CD1c-positive myeloid dendritic cell (primary cell): ENCODE measurements at regions not wholly inside any gene's neighbourhood (a gene's known extent, or its start where the extent isn't known, plus 50 kb on each side); places are given as distances from the start of the nearest gene placed in this dataset.

Experiments
- DNase-seq: peaks from one replicate; pipeline ENCODE4 v3.0.0-alpha.2; 2016; ENCODE audit errors: extremely low spot score

GRCh38 chr9:135009051-135009560 is 78.4 kb upstream of the OLFM1 start:
- DNase-seq, result no peak

- DNase-seq, result no peak
Observed at GRCh38 chr9:135009794-135010585, 77.5 kb upstream of the OLFM1 start.

GRCh38 chr9:135010586-135010860 is 76.9 kb upstream of the OLFM1 start:
- DNase-seq, result no peak

DNA sequence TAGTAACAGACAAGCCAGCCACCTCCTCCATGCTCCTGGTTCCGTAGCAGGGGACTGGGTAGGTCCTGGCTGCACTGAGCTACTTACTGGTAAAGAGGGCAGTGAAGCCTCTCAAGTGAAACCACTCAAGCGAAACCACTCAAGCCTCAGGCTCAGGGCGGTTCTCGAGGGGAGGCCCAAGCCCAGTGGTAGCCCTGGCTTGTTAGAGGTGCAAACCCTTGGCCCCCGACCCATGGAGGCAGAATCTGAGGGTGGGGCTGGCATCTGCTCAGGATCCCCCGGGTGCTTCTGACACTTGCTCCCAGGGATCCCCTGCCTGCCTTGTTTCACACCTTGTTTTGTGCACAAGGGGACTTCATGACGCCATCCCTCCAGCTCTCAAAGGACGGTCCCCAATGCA is 76.5 kb upstream of the OLFM1 start:
- DNase-seq, result no peak

- DNase-seq, result no peak
Observed at GRCh38 chr9:135012166-135012565, 75.3 kb upstream of the OLFM1 start.

DNA sequence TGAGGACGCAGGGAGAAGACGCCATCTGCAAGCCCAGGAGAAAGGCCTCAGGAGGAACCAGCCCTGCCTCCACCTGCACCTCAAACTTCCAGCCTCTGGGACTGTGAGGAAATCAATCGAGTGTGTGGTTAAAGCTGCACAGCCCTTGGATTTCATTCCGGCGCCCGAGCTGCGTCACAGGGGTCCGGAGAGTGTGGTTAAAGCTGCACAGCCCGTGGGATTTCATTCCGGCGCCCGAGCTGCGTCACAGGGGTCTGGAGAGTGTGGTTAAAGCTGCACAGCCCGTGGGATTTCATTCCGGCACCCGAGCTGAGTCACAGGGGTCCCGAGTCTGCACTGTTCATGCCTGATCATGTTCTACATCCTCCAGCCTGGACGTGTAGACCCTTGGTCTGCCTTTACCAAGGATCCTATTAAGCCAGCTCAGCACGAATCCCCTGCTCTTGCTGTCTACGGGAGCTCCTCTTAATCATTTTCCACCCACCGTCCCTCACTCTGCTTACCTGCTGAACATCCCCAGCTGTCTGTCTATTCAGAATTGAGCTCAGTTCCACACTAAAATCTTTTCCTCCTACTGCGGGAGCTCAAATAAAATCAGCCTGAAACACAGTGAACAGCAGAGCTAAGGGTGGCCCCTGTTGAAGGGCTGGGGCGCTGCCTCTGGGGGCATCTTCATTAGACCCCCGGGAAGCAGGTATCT is 73.0 kb upstream of the OLFM1 start:
- no peak for DNase-seq

- no peak for DNase-seq
Observed at GRCh38 chr9:135015096-135015495, 72.4 kb upstream of the OLFM1 start.

- DNase-seq, result no peak
Observed at GRCh38 chr9:135015565-135015964, 71.9 kb upstream of the OLFM1 start.

- no peak for DNase-seq
Observed at GRCh38 chr9:135016037-135016640, 71.3 kb upstream of the OLFM1 start.

DNA sequence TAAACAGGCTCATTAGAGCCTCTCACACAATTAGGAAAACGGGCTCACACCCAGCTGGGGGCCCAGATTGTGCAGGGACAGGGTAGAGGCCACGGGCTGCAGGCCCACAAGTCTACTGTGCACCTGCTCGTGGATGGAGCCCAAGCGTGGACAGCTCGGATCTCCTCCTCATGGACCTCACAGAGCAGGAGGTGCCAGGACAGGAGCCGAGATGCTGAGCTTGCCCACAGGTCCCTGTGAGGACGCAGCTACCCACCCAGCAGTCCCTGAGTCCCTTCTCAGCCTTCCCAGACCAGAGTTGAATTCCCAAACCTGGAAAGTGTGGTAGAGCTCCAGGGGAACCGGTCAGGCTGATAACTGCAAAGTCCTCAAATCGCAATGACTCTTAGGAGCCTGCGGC is 70.6 kb upstream of the OLFM1 start:
- no peak for DNase-seq

DNA sequence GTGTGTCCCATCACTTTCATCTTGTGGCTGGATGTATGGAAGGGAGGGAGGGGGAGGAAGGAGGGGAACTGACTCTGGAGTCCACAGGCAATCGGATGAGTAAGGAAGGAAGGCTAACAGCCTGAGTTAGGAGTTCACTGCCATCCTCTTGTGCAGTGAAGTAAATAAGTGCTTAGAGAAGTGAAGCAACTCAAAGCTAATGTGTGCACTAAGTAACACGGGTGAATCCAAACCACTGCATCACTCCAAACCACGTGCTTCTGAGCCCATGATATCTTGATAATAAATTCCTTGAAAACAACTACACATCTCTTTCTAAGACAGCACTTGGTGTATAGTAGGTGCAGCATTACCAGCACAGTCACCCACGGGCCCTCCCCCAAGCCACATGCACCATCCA is 69.6 kb upstream of the OLFM1 start:
- no peak for DNase-seq

- DNase-seq, result no peak
Observed at GRCh38 chr9:135018306-135018915, 69.1 kb upstream of the OLFM1 start.

DNA sequence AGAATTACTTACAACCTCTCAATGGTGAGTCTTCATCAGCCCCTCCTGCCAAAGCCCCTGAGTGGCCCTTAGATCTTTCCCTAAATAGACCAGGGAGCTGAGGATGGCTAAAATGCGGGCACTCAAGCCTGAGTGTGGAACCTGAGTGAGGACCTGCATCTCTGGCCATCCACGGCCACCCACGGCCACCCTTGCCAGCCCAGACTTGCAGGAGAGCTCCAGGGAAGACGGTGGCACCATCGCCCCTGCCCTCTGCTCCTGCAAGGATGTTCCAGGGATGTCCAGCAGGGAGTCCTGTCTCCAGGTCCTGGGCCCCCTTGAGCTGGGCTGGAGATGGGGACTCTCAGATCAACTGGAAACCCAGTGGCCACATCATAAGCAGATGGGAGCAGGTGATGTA is 68.2 kb upstream of the OLFM1 start:
- DNase-seq, result no peak

DNA sequence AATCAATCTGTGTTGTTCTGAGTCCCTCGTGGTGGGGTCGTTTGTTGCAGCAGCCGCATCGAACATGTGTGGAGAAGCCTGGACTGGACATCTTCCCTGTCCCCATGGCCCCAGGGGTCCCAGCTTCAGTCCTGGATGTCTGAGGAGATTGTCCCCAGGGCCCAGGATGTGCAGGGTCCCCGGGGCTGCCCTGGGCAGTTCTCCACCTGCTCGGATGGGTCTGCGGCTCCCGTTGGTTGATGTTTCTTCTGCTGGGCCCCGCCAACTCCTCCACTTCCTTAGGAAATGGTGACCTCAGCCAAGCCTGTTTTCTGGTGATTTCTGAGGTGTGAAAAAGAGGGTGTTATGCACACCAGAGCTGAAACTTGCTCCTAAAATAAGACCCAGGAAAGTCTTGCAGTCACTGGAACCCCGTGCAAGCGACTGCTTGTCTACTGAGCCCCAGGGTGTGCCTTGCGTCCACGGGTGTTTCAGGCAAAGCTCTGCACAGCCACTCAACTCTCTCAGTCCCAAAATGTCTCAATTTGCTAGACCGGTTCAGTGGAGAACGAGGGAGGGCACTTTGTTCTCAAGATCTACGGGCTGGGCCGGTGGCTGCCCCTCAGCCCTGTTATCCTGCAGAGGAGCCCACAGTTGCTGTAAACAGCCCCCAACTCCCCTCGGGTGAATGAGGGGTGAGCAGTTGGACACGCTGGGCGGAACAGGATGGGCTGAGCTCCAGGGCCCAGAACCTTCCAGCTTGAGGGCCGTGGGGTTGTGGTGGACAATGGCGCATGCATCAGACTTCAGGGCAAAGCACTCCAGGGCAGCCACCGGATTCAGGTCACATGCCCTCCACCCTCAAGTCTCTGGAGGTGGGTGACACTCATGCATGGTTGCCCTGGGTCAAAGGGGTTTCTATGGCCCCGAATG is 66.7 kb upstream of the OLFM1 start:
- DNase-seq, result no peak

DNA sequence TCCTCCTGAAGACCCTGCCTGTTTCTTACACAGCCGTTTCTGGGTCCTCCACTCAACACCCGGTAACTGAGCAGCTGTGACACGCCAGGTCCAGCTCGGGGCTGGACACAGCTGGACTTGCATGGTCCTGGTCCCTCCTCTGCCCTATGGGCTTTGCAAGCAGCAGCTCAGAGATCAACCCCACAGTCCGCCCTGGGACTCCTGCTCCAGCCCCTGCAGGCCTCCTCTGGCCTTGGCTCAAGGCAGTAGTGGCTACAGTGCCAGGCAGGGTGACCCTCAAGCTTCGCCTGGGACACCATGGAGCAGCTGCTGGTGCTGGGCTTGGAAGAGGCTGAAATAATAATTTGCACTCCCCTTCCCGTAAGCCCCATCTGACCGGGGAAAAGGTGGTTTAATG is 66.1 kb upstream of the OLFM1 start:
- no peak for DNase-seq

DNA sequence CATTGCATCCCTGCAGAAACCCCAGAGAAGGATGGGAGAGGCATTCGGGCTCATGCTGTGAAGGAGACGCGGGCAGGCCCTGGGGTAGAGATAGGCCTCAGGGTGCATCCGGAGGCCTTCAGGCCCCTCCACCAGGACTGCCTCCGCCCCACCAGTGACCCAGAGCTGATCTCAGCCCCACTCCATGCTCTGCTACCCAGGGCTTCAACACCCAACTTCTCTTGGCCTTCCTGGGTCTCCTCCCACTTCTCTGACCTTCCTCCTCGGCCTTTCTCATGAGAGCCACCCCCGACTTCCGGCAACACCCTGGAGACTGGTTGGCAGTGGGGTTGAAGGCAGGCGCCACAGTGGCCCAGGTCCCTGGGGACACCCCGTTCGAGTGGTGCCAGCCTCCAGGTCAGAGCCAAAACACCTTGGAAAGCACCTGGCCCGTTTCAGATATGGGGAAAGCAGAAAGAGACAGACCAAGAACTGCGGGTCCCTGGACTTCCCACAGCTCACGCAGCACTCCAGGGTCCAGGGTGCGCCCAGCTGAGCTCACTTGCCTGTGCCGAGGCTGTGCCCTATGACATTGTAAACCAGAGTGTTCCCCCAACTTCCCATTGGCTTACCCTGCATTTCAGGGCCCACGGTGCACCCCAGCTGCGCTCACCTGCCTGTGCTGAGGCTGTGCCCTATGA is 65.1 kb upstream of the OLFM1 start:
- no peak for DNase-seq

DNA sequence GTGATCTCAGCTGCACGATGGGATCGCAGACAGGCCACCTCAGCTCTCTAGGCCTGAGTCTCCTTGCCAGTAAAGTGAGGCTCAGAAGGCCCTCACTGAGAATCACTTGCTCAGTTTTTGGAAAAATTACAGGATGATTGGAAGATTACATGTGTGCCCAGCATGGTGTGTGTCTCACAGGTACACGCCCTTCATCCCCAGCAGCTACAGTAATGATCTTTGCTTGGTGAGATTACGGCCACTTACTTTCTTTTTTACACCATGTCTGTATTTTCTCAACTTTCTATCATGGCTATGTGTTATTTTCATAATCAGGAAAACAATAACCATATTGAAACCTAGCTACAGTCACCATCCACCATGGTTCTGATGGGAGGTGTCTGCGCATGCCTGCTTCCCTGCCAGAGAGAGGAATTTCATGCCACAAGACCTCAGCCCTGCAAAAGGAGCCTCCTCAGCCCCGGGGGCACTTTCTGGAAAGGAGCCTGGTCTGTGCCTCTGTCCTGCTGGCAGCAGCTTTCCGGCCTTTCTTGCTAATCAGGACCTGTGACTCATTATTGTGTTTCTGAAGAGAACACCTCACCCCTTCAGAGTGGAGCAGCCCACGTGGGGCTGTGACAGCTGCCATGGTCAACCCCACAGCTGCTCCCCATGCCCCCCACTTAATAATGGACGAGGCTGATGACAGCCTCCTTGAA is 64.2 kb upstream of the OLFM1 start:
- DNase-seq, result no peak

- no peak for DNase-seq
Observed at GRCh38 chr9:135023786-135024405, 63.6 kb upstream of the OLFM1 start.

DNA sequence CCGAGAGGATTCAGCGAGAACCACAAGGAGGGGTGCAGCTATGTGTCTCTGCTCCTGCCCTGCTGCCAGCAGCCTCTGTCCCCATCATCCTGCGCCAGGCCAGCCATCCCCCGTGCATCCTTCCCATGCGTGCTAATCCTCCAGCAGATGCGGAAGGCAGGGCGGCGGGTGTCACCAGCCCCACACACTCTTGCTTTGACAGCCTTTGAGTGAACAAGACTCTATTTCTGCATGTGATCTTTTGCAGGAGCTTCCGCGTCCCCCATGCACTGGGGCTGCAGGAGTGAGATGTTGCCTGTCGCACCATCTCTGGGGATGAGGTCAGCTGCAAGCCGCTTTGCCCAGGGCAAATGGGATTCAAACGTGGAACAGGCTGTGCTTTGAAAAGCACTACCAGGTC is 58.0 kb upstream of the OLFM1 start:
- DNase-seq, result no peak
